ENCODE measurements at regions not wholly inside any gene's neighbourhood (a gene's known extent, or its start where the extent isn't known, plus 50 kb on each side); places are given as distances from the start of the nearest gene placed in this dataset.

- no peak for DNase-seq
Measured at GRCh38 chr20:24798930-24799705, 150.0 kb upstream of the CST7 start.

DNA sequence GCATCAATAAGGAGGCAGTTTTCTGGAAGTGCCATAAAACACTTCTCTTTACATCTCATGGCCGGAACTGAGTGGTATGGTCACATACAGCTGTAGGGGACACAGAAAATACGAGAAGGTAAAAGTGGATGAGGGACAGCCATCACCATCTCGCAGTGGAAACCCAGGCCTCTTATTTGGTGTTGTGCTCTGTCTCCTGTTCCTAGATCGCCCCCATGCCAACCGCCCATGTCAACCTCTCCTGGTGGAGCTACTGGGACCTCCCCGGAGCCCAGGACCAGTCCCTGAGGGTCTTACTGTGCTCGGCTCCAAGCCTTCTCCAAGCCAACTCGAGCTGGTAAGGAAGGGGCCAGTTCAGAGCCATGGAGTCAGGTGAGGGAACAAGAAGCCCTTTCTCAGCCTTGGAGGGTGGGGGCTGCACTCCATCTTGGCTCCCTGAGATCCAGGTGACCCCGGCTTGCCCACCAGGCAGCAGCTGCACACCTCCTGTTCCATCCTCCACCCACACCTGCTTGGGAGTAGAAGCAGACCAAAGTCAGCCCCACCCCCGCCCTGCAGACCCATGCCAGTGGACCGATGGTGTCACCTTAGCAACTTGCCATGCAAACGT lies 149.0 kb upstream of the CST7 start:
- DNase-seq, result no peak

DNA sequence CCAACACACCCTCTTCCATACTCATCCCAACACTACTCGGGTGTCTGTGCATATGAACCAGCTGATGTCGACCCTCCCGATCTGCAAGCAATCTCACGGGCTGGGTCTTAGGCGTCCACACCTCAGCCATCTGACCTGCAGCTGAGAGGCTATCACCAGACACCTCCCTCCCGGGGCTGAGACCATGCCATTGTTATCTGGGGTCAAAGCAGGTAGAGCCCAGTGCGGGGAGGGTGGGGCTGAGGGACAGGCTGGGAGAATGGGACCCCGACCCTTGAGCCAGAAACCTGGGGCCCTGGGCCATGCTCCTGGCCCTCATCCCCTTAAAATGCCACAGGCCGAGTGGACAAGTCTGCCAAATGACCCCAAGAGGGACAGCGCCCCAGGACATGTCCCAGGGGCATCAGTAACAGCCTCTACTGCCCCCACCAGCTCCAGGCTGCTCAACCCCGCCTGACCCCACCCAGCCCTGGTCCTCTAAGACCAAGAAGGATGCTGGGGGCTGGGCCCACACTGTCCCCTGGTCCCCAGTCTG lies 146.7 kb upstream of the CST7 start:
- DNase-seq, result no peak

DNA sequence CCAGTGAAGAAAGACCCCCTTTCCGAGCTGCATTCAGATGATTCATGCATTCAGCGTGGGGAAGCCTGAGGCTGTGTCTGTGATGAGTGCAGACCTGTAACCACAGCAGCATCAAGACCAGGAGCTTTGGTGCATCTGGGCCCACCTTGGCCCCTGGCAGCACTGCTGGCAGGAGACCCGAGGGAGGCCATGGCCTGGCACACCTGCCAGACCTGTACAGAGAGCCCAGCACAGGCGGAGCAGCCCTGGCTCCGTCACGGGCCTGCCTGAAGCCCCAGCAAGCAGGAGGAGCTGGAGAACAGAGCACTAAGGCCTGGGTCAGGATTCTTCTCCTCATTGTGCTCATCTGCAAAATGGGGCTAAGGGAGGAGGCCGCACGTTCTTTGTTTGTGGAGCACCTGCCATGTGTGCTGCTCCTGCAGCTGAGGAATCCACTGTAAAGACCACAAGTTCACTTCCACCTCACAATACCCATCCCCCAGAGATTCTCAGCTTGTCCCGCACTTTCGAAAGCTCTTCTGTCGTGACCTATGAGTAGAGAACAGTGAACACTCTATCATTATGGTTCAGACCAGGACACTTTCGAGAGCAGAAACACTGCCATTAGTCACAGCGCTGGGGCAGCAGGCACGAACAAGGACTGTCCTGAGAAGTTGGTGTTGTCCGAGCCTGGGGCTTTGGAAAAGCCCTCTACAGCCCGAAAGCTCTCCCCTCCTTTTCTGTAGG lies 144.4 kb upstream of the CST7 start:
- DNase-seq, result no peak

- no peak for DNase-seq
Measured at GRCh38 chr20:24805456-24806238, 143.4 kb upstream of the CST7 start.

- no peak for DNase-seq
Measured at GRCh38 chr20:24806705-24807676, 142.1 kb upstream of the CST7 start.

DNA sequence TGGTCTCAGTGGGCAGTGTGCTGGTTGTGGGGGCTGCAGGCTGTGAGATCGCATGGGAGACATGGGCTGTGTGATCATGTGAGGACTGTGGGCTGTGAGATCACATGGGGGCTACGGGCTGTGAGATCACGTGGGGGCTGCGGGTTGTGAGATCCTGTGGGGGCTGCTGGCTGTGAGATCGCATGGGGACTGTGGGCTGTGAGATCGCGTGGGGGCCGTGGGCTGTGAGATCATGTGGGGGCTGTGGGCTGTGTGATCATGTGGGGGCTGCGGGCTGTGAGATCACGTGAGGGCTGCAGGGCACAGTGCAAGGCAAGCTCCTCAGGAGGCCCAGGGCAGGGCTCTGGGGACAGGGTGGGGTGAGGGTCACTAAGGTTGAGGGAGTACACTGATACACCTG lies 140.5 kb upstream of the CST7 start:
- DNase-seq, result no peak

- DNase-seq, result no peak
Measured at GRCh38 chr20:24809606-24810005, 139.5 kb upstream of the CST7 start.

DNA sequence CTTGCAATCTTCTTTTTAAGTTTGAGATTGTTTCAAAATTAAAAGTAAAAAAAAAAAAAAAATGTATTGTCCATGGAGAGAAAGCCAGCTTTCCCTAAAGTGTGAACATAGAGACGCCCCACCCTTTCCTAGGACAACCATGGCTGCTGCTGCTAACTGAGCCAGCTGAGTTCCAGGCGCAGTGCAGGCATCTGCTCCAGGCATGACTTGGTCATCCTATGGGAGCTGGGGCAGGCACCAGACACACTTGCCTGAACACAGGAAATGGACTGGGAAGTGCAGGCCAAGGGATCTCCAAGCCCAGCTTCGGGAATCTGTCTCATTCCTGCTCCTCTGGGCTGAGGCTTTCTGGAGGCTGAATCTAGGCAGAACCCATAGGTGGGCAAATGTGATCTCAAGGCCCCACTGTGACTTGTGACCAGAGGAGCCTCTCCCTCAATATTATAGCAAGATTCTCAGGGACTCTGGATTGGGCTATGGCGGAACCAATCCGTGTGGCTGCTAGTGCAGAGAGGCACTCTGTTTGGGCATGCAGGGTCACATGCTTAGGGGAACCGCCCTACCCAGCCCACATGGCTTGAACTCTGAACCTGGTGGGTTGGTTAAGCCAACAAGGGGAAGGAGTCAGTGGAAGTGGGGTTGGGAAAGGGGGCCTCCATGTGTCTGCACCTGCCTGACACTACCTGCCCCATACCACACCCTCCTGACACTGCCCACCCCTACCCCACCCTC lies 138.2 kb upstream of the CST7 start:
- DNase-seq, result no peak

- no peak for DNase-seq
Measured at GRCh38 chr20:24812373-24812772, 136.7 kb upstream of the CST7 start.

DNA sequence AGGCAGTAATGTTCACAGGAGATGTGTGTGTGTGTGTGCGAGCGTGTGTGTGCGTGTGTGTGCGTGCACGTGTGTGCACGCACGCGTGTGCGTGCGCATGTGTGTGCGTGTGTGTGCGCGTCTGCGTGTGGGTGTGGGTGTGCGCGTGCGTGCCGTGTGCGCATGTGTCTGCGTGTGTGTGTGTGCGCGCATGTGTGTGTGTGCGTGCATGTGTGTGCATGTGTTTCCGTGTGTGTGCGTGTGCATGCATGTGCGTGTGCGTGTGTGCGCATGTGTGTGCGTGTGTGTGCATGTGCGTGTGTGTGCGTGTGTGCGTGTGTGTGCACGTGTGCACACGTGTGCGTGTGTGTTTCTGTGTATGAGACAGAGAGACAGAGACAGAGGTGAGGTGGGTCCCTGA lies 136.0 kb upstream of the CST7 start:
- no peak for DNase-seq

GRCh38 chr20:24813496-24813895 lies 135.6 kb upstream of the CST7 start:
- no peak for DNase-seq

DNA sequence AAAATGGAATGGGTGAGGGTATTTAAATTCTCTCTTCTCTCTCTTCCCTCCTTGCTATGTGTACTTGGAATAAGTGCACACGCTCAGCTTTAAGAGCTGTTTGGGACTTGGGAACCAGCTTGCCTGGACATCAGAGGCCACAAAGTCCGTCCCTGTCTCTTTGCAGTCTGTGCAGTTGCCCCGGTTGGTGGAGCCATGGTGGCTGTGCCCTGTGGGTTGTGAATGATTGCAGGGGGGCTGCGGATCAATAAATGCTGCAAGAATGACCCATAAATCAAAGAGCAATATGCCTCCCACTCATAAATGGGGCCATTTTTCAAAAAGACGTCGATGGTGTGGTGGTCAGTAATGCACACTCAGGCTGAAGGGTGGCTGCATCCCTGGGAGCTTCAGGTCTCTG lies 135.1 kb upstream of the CST7 start:
- DNase-seq, result no peak

GRCh38 chr20:24814556-24815195 lies 134.4 kb upstream of the CST7 start:
- DNase-seq, result no peak

GRCh38 chr20:24815196-24815815 lies 133.8 kb upstream of the CST7 start:
- no peak for DNase-seq

DNA sequence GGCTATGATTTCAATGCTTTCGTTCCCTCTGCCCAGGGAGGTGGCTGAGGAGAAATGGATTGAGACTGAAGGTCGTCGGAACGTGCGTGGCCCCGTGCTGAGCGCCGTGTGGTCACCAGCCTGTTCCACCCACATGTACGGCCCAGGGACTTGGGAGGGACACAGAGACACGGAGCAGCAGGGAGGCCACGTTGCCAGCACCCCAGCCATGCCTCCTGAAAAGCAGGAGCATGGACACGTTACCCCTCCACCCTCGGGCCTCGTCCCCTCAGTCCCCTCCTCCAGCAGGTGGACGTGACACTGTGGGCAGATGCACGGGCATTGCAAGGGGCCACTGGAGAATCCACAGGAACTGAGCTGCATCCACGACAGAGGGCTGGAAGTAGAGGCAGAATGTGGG lies 133.1 kb upstream of the CST7 start:
- DNase-seq, result no peak

- DNase-seq, result peak; percentile 71
Measured at GRCh38 chr20:24816431-24816830, 132.6 kb upstream of the CST7 start.

- peak; percentile 73 for DNase-seq
Measured at GRCh38 chr20:24816907-24817306, 132.2 kb upstream of the CST7 start.

GRCh38 chr20:24817351-24817750 lies 131.7 kb upstream of the CST7 start:
- DNase-seq, result no peak

GRCh38 chr20:24818056-24818455 lies 131.0 kb upstream of the CST7 start:
- DNase-seq, result no peak

All from inflammatory macrophage treated with lipopolysaccharide for 4 hours (primary cell).